NCI-H187 treated with DMSO at 0.1 percent for 48 hours (cell line): ENCODE measurements at regions not wholly inside any gene's neighbourhood (a gene's known extent, or its start where the extent isn't known, plus 50 kb on each side); places are given as distances from the start of the nearest gene placed in this dataset.
"Not testable (repeated sequence)": the region's sequence is repeated elsewhere in the genome, so short reads cannot be mapped to it uniquely, and the experiment has no call there.

Experiments
- DNase-seq: peaks from one replicate; lab custom pipeline; 2025; lab: John Stamatoyannopoulos, UW

- no peak for DNase-seq
Observed at GRCh38 chr16:51542981-51543815, 392.1 kb upstream of the SALL1 start.

- DNase-seq: no peak
Observed at GRCh38 chr16:51540259-51540658, 389.2 kb upstream of the SALL1 start.

- DNase-seq: no peak
Observed at GRCh38 chr16:51538707-51539498, 387.8 kb upstream of the SALL1 start.

GRCh38 chr16:51535591-51535990, 384.5 kb upstream of the SALL1 start:
- DNase-seq: no peak

- DNase-seq: no peak
Observed at GRCh38 chr16:51532551-51532950, 381.5 kb upstream of the SALL1 start.

- DNase-seq: no peak
Observed at GRCh38 chr16:51531271-51531670, 380.2 kb upstream of the SALL1 start.

- DNase-seq: no peak
Observed at GRCh38 chr16:51527349-51527748, 376.3 kb upstream of the SALL1 start.

- no peak for DNase-seq
Observed at GRCh38 chr16:51526621-51527020, 375.6 kb upstream of the SALL1 start.

- DNase-seq: no peak
Observed at GRCh38 chr16:51524555-51525373, 373.7 kb upstream of the SALL1 start.

GRCh38 chr16:51524070-51524469, 373.0 kb upstream of the SALL1 start:
- no peak for DNase-seq

- DNase-seq: no peak
Observed at GRCh38 chr16:51523400-51523799, 372.3 kb upstream of the SALL1 start.

- DNase-seq: no peak
Observed at GRCh38 chr16:51522902-51523301, 371.8 kb upstream of the SALL1 start.

- DNase-seq: not testable (repeated sequence)
Observed at GRCh38 chr16:51516960-51517359, 365.9 kb upstream of the SALL1 start.

GRCh38 chr16:51510416-51510815, 359.3 kb upstream of the SALL1 start:
- DNase-seq: no peak

GRCh38 chr16:51509336-51509735, 358.3 kb upstream of the SALL1 start:
- DNase-seq: no peak

- DNase-seq: no peak
Observed at GRCh38 chr16:51508490-51509212, 357.6 kb upstream of the SALL1 start.

- DNase-seq: no peak
Observed at GRCh38 chr16:51507286-51507685, 356.2 kb upstream of the SALL1 start.

- no peak for DNase-seq
Observed at GRCh38 chr16:51500306-51500705, 349.2 kb upstream of the SALL1 start.

GRCh38 chr16:51497541-51498211, 346.6 kb upstream of the SALL1 start:
- DNase-seq: no peak

GRCh38 chr16:51490866-51491265, 339.8 kb upstream of the SALL1 start:
- no peak for DNase-seq

GRCh38 chr16:51487880-51488279, 336.8 kb upstream of the SALL1 start:
- DNase-seq: no peak
